ENCODE measurements at regions not wholly inside any gene's neighbourhood (a gene's known extent, or its start where the extent isn't known, plus 50 kb on each side); places are given as distances from the start of the nearest gene placed in this dataset.
"Not testable (repeated sequence)": the region's sequence is repeated elsewhere in the genome, so short reads cannot be mapped to it uniquely, and the experiment has no call there.

DNA sequence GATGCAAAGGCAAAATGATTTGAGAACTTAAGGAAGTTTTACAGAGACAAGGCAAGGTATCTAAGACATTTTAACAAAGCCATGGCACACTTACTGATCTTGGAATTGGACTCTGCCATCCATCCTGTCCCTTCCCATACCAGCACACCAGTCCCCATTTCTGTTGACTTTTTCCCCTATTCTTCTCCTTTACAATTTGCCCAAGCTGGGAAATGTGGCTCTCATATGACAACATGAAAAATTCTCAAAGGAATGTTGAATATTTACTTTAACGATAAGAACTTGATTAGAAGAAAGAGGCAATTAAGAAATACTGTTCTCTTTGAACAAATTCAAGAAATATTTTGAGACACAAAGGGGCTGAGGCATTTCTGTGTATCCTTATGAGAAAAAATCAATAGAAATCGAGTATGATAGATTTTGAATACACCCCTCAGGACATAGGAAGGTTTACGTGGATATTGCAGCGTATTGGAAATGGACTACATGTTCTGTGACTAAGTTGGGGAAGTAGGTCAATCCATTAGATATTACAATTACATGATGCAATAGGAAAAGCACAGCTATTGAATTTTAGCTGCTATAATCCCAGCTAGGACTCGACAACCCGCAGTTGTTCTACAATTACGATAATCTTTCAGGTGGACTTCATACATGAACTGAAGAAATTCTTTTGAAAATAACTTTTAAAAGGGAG lies 201.6 kb downstream of the TRIB2 start:
- ATAC-seq (peak; percentile 21 to 80), DNase-seq (no peak)
- intact Hi-C loops (cut with DNase I), result no loop called here
- no peaks in the 10 kb centered on the region for H3K36me3 ChIP-seq
- H3K27ac ChIP-seq, result peak overlapping the region; percentile 53
- TF ChIP-seq, protein P1, sequence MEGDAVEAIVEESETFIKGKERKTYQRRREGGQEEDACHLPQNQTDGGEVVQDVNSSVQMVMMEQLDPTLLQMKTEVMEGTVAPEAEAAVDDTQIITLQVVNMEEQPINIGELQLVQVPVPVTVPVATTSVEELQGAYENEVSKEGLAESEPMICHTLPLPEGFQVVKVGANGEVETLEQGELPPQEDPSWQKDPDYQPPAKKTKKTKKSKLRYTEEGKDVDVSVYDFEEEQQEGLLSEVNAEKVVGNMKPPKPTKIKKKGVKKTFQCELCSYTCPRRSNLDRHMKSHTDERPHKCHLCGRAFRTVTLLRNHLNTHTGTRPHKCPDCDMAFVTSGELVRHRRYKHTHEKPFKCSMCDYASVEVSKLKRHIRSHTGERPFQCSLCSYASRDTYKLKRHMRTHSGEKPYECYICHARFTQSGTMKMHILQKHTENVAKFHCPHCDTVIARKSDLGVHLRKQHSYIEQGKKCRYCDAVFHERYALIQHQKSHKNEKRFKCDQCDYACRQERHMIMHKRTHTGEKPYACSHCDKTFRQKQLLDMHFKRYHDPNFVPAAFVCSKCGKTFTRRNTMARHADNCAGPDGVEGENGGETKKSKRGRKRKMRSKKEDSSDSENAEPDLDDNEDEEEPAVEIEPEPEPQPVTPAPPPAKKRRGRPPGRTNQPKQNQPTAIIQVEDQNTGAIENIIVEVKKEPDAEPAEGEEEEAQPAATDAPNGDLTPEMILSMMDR (IDR thresholded peaks at IDR 0.05), result no peak
- H3K27me3 ChIP-seq (ENCODE audit: low read depth), result no peaks in the 10 kb centered on the region
- H3K4me3 ChIP-seq, result no peak overlapping the region
- peaks cover 21% of the 10 kb centered on the region for H3K4me1 ChIP-seq
- no peaks in the 10 kb centered on the region for H3K9me3 ChIP-seq

DNA sequence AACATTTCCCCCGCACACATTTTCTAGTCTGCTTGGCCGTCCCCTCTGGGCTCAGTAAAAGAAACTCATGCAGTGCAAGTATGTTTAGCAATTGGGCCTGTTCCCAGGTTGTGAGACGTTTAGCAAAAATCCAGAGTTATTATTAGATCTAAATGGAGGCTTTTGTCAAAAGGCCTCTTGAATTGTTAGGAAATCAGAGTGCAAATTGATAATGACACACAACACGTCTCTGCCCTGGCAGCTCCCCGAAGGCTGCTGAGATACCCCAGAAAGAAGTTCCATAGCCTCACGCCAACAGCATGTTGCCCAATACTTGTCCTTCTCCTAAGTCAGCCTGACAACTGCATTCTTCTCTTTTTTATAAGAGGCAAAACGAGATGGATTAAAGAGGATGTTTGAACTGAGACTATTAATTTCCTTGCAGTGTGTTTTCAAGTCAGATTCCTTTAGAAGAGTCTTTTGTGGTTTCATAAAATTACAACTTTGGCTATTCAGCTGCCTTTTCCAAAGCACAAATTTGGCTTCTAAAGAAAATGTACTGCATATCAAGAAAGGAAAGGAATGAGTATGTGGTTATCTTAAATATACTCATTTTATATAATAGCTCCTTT lies 202.2 kb downstream of the TRIB2 start:
- intact Hi-C loops (cut with DNase I), result no loop called here
- peak; percentile 82 to 86 for ATAC-seq
- peak overlapping the region; percentile 53 for H3K27ac ChIP-seq

DNA sequence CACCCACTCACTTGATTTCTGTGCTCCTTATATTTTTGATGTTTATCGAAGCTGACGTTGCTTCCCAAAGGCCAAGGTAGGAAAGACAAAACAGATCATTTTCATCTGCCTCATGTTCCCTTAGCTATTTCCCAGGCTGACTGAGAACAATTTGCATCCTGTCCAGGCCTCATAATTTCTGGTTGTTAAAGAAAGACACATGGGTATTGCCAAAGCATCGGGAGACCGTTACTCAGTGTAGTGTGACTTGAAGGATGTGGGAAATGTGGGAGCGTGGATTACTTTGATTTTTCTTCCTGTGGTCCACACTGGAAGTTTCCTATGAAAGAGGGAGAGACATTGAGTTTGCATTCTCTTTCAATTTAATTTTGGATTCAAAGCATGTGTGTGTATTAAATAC lies 204.6 kb downstream of the TRIB2 start:
- no peaks in the 10 kb centered on the region for H3K36me3 ChIP-seq
- no peak for DNase-seq
- no peak overlapping the region for H3K27ac ChIP-seq
- H3K27me3 ChIP-seq (ENCODE audit: low read depth), result no peaks in the 10 kb centered on the region
- H3K4me3 ChIP-seq, result no peak overlapping the region
- H3K4me1 ChIP-seq, result peaks cover 21% of the 10 kb centered on the region
- no peak for ATAC-seq
- H3K9me3 ChIP-seq, result no peaks in the 10 kb centered on the region
- intact Hi-C loops (cut with DNase I), result no loop called here
- TF ChIP-seq, protein P1 (IDR thresholded peaks at IDR 0.05), result no peak

More for the DNA sequence above, 202.2 kb downstream of the TRIB2 start:
- H3K4me1 ChIP-seq, result peaks cover 21% of the 10 kb centered on the region
- no peaks in the 10 kb centered on the region for H3K9me3 ChIP-seq
- no peaks in the 10 kb centered on the region for H3K36me3 ChIP-seq
- peak; percentile 44 for DNase-seq
- H3K4me3 ChIP-seq, result no peak overlapping the region
- no peaks in the 10 kb centered on the region for H3K27me3 ChIP-seq (ENCODE audit: low read depth)
- TF ChIP-seq, protein P1 (IDR thresholded peaks at IDR 0.05), result no peak

GRCh38 chr2:12923907-12924610 lies 207.3 kb downstream of the TRIB2 start:
- H3K4me1 ChIP-seq, result peaks cover 7% of the 10 kb centered on the region
- intact Hi-C loops (cut with DNase I), result no loop called here
- no peaks in the 10 kb centered on the region for H3K27me3 ChIP-seq (ENCODE audit: low read depth)
- TF ChIP-seq, protein P1 (IDR thresholded peaks at IDR 0.05), result no peak
- H3K9me3 ChIP-seq, result no peaks in the 10 kb centered on the region
- H3K36me3 ChIP-seq, result no peaks in the 10 kb centered on the region
- no peak overlapping the region for H3K27ac ChIP-seq
- no peak for ATAC-seq
- no peak for DNase-seq
- no peak overlapping the region for H3K4me3 ChIP-seq

- H3K27me3 ChIP-seq (ENCODE audit: low read depth); intact Hi-C loops (cut with DNase I); H3K27ac ChIP-seq; ATAC-seq; H3K4me3 ChIP-seq; H3K36me3 ChIP-seq; DNase-seq; H3K4me1 ChIP-seq; H3K9me3 ChIP-seq: not testable (repeated sequence)
Measured at GRCh38 chr2:12926641-12927040, 209.9 kb downstream of the TRIB2 start.

Measured in lower lobe of right lung (tissue), 2 donors.